NCI-H2081 treated with DMSO at 0.1 percent for 48 hours (cell line): ENCODE measurements at regions not wholly inside any gene's neighbourhood (a gene's known extent, or its start where the extent isn't known, plus 50 kb on each side); places are given as distances from the start of the nearest gene placed in this dataset.

Source experiments
- DNase-seq: peaks from one replicate; lab custom pipeline; 2025; lab: John Stamatoyannopoulos, UW

DNA sequence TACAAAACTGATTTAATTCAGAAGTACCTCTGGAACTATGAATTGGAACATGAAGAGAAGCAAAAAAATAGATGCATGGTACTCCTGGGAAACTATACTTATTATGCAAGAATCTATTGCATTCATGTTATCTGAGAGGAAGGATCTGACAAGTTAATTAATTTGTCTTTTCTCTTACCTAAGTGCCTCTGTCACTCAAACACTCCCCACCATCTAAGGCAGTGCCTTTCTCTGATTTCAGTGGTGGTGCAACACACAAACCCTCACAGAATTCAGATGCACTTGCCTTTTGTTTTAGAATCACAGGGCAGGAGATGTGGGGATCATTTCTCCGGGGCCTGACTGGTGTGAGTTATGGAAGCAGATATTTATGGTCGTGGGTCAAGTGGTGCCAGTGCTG, 52.5 kb upstream of the C9orf72 start:
- DNase-seq, result no peak

DNA sequence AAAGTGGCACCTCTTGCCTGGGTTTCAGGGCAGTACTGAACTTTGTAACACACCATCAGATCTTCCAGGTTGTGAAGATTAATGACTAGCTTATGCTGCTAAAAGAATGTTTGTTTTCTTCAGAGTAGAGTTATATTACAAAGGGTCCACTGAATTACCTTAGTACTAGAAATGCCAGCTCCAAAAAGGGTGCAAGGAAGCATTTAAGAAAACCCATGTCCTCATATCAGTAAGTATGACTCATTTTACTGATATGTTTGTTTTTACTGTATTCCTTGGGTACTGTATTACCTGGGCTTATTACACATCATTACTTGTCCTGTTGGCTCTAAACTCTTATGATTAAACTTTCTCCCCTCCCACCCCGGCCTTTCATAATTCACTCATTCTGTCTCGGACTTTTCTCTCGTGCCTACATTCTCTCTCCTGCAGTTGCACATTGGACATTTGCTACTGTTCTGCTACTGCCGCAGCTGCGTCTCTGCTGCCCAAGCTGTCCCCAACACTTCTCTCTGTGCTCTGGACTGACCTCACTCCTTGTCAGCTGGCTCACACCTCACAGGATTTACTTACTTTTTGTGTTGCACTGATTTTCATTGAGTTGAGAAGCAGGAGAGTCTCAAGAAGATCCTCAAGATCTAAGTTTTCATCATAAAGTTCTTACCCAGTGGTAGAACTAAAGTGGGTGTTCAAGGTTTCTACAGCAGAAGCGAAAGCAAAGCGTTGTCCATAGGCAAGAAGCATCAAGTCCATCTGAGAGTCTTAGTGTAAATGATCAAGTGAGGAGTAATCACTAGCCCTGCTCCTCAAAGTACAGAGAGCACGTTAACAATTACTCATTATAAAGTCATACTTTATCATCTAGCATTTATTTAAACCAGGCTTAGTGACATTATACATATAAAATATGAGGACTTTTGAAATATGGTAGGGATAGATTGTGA, 53.2 kb upstream of the C9orf72 start:
- DNase-seq, result no peak

DNA sequence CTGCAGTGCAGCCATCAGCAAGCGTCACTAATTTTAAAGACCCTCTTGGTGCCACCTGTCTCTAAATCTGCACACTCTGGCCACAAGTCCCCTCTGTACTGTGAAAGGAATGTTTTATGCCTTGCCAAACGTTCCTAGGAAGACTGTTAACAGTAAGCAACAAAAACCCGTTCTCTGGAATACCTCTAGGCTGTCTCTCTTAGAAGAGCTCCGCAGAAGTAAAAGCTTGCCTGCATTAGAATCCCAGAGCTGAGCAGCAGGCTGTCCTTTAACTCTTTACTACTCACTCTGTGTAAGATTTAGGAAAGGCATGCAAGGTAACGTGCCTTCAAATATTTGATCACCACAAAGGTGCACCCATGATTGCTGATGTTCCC, 53.9 kb upstream of the C9orf72 start:
- no peak for DNase-seq

DNA sequence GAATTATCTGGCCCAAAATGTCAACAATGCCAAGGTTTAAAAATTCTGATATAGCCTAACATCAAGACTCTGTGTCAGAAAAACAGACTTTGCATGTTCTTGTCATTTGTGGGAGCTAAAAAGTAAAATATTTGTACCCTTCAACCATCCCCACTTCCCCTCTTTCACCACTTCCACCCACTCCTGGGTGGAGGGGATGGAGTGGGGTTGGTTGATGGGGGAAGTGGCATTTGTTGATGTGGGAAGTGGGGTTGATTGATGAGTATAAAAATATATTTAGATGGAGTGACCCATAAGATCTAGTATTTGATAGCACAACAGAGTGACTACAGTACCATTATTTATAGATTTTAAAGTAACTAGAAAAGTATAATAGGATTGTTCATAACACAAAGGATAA, 55.0 kb upstream of the C9orf72 start:
- no peak for DNase-seq

DNA sequence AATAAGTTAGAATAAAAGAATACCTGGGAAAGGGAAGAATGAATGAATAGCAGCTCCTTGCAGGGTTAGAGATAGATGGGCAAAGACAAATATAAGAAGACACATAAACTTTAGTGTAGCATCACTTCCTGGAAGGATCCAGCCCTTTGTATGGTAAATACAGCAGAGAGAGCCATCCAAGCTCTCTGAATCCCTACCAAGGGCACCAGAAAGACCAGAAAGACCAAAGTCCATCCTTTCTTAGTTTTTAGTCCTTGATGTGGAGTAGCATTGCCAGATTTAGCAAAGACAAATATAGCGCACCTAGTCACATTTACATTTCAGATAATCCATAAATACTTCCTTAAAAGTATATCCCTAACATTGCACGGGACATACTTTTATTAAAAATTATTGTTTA, 56.1 kb upstream of the C9orf72 start:
- no peak for DNase-seq

DNA sequence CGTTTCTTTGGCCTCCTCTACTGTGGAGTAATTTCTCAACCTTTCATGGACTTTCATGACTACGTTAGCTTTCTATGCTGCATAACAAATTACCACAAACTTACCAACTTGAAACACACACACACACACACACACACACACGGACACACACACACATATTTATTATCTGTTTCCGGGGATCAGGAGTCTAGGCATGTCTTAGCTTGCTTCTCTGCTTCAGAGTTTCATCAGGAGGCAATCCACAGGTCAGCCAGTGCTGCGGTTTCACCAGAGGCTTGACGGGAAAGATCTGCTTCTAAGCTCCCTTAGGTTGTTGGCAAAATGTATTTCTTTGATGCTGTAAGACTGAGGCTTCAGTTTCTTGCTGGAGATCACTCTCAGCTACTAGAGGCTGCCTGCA, 59.0 kb upstream of the C9orf72 start:
- DNase-seq, result no peak

DNA sequence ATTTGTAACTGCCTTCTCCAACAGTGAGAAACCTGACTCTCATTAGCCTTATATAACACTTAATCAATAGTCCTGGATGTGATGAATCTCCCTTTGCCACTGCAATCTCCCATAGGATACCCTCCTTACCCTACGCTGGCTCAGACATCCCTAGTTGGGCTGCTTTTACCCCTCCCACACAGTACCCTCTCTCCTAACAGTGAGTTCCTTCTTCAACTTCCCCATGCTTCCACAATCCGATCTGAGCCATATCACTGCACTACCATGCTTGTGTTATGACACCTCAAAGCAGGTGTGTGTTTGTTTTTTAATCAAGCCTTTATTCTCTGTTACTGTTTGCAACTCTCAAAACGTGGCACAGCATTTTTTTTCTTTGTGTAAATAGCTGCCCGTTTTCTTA, 60.5 kb upstream of the C9orf72 start:
- DNase-seq, result no peak

DNA sequence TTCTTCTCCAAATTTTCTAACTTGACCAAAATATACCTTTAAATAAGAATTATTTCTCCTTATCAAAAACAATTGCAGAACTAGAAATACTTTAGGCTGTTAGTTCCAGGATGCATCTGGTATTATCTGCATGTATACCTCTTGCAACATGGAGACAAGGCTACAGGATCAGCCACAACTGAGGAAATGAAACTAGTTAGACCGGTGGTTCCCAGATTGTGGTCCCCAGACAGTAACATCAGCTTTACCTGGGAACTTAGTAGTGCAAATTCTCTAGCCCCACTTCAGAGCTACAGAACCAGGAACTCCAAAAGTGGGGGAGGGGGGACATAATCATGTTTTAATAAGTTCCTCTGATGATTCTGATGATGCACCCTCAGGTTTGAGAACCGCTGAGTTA, 61.6 kb upstream of the C9orf72 start:
- DNase-seq, result no peak

DNA sequence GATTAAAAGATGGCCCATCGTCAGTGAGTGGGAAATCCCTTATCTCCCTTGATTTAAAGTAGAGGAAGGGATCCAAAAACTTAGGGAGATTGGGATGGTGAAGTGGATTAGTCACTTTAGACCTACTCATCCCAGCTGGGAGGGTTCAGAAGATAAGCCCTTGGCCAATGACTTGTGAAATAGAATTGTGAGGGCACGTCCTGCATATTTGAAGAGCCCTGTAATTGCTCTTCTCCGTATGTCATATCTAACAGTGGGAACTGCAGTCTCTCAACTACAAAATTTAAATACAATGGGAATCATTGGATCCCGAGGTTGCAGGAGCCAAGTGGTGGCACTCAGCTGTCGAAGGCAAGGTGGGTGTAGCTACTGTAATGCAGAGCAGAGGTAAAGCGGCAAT, 65.4 kb upstream of the C9orf72 start:
- no peak for DNase-seq

DNA sequence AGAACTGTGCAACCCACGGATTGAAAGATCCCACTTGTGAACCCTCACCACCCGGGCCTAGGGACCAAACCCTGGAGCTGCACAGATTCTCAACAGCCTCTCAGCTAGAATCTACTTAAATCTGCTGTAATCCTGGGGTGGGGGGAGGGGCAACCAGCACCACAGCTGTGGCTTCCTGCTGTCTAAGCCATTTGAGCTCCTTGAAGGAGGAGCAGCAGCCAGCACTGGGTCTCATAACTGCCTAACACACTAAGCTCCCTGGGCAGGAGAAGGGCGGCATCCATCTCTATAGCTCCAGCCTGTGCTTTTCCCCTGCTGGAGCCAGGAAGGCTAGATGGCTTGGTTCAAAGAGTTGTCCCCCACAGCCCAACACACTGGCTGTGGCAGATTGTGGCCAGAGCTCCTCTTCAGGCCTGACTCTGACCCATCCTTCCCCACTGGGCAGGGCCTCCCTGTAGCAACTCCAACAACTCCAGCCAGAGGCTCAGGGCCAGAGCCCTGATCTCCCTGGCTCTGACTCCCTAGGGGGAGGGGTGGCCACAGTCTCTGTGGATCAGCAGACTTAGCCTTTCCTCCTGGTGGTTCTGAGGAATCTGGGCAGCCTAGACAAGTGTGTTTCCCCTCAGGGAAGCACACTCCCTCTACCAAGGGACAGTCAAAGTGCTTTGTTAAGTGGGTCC, 72.0 kb upstream of the C9orf72 start:
- DNase-seq, result no peak

DNA sequence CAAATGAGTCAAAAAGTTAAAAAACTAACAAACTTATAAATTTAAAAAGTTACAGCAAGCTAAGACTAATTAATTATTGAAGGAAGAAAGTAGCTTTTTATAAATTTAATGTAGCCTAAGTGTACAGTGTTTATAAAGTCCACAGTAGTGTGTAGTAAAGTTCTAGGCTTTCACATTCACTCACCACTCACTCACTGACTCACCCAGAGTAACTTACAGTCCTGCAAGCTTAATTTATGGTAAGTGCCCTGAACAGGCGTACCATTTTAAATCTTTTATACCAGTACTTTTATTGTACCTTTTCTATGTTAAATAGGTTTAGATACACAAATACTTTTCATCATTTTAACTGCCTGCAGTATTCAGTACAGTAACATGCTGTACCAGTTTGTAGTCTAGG, 80.0 kb upstream of the C9orf72 start:
- no peak for DNase-seq

DNA sequence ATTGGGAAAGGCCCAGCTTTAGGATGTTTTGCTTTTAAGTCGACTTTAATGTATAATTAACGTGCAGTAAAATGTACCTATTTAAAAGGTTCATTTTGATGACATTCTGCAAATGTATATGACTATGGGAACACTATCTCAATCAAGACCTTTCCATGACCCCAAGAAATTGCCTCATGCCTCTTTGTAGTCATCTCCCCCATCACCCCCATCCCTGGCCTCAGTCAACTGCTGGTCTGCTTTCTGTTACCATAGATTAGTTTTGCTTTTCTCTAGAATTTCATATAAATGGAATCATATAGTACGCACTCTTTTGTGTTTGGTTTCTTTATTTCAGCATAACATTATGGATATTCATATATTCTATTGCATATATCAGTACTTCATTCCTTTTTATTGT, 80.7 kb upstream of the C9orf72 start:
- no peak for DNase-seq

DNA sequence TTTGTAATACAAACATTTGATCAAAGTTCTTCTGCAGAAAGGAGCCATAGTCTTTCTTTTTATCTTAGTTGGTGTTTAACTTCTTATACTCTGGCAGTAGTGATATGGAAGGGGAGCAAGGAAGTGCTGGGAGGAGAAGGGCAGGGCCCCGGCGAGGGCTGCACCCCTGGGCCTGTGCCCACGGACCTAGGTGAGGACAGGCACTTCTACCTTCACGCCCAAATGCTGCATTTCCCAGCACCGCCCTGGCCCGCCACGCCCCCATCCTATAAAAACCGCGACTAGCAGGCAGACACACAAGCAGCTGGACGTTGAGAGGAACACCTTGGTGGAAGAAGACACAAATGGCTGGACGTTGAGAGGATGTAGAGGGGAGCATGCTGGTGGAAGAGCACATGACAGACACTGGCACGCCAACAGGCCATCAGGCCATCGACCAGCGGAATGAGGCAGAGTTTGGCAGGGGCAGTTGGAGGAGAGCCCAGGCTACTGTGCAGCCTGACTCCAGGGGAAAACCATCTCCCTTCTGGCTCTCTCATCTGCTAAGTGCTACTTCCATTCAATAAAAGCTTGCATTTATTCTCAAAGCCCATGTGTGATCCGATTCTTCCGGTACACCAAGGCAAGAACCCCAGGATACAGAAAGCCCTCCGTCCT, 81.5 kb upstream of the C9orf72 start:
- DNase-seq, result no peak

DNA sequence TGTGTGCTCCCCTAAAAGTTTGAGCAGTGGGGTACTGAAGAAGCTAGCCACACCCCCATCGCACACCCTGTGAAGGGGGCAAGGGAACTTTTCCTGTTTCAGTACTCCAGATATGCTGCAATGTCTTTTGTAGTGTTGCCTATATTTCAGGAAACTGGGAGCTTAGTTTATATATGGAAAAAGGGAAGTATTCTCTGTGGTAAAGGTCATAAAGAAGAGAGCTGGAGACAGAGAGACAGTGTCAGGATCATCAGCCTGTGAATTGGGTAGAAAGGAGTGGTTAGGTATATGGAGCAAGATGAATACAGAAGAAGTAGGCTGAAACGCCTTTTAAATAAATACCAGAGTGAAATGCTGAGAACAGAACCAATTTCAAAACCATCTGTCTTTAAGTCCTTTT, 82.2 kb upstream of the C9orf72 start:
- no peak for DNase-seq

DNA sequence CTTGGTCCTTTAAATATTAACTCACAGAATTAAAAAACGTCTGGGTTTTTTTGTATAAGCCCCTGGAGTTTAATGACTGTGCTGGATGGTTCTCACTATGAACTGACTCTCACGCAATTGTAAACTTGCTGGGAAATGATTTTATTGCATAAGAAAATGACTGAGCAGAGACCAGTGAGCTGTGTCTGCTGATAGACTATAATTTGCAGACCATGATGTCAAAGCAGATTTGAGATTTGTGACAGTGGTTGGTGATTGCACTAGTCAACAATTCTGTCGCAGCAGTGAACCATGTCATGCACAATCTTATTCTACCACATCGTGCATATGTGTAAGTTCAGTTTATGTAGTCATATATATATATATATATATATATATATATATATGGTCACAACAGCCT, 85.7 kb upstream of the C9orf72 start:
- no peak for DNase-seq

DNA sequence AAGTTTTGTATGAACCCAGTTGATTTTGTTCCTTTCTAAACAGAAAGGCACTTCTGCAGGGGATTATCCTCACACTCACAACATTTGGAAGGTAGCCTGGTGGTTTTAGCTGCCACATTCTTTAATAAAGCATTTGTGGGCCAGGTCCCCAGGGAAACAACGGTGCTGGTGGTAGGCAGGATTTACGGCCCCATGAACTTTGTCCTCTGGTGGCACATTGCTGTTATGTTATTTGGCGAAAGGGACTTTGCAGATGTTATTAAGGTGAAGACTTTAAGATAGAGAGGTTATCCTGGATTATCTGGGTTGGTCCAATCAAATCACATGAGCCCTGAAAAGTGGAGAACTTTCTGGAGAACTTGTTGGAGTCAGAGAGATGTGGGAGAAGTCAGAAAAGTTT, 86.3 kb upstream of the C9orf72 start:
- DNase-seq, result no peak

DNA sequence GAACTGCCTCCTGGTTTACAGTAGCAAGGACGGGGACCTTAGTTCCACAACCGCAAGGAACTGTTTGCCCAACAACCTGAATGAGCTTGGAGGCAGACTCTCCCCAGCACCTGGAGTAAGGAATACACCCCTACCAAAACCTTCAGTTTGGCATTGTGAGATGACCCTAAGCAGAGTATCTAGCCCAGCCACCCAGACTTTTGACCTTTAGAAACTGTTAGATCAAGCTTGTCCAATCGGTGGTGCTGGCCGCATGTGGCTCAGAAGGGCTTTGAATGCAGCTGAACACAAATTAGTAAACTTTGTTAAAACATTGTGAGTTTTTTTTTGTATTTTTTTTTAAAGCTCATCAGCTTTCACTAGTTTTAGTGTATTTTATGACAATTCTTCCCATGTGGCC, 86.9 kb upstream of the C9orf72 start:
- no peak for DNase-seq

DNA sequence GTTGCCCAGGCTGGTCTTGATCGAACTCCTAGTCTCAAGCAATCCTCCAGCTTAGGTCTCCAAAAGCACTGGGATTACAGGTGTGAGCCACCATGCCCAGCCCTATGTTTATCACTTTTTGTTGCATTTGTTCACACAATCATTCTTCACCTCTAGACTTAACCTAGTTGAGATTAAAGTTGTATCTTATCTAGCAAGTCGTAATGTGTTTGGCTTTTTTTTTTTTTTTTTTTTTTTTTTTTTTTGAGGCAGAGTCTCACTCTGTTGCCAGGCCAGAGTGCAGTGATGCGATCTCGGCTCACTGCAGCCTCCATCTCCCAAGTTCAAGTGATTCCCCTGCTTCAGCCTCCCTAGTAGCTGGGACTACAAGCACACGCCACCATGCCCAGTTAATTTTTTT, 90.2 kb upstream of the C9orf72 start:
- no peak for DNase-seq

DNA sequence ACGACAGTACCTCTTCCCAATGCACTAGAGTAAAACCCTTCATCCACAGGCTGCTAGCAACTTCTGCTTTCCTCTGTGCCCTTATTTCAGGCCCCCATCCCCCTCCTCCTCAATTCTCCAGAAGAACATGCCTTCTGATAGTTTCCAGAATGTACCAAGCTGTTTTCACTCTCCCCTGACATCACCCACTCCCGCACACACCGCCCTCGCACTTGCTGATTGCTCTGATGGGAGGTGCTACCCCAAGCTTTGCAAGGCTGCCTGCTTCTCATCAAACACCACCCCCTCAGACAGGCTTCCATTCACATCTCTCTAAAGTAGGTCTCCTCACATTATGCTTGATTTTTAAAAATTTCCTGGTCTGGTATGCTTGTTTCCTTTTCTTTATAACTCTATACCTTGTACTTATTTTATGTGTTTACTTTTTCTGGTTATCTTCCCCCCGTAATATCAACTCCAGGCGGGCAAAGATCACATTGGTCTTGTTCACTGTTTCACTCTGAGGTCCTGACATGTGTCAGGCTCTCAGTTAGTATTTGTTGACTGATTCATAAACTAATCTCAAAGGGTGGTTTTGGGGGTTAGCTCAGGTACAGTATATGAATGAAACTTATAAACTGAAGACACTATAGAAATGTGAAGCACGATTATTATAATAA, 91.0 kb upstream of the C9orf72 start:
- DNase-seq, result no peak

DNA sequence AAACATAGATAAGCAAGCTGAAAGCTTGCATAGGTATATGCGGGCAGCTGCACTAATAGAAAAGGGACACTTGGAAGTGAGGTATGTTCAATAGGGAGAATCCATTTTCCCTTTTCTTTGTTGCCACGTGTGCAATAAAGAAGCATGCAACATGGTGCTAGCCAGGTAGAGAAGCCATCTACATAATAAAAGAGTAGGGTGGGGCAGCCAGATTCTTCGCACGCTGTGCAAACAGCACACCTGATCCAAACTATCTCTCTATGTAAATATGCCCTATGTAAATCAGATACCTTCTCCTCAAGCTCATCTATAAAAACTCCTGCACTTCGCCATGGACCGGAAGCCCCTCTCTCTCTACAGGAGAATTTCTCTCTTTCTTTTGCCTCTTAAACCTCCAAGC, 91.9 kb upstream of the C9orf72 start:
- DNase-seq, result no peak

DNA sequence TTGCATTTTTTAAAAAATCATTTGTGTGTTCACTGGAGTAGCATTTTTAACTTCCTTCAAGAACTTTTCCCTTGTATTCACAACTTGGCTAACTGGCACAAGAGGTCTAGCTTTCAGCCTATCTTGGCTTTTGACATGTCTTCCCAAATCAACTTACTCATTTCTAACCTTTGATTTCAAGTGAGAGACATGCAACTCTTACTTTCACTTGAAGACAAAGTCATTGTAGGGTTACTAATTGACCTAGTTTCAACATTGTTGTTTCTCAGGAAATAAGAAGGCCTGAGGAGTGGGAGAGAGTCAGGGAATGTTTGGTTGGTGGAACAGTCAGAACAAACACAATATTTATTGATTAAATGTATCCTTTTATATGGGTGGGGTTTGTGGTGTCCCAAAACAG, 95.0 kb upstream of the C9orf72 start:
- DNase-seq, result no peak

DNA sequence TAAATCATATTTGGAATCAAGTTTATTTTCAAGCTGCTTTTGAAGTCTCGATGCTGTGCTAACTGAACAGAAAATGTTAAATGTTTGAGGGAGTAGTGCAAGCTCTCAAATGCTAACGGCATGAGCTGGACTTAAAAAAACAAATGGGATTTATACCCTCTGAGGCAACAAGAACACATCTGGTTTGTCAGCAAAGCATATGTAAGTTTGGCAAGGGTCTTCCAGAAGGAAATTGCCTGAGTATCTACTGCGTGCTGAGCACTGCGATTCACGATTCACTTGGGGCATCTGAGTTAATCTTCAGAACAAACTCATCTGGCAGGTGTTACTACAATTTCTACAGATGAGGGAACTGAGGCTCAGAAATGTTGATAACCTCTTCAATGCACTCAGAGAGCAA, 98.4 kb upstream of the C9orf72 start:
- DNase-seq, result no peak

DNA sequence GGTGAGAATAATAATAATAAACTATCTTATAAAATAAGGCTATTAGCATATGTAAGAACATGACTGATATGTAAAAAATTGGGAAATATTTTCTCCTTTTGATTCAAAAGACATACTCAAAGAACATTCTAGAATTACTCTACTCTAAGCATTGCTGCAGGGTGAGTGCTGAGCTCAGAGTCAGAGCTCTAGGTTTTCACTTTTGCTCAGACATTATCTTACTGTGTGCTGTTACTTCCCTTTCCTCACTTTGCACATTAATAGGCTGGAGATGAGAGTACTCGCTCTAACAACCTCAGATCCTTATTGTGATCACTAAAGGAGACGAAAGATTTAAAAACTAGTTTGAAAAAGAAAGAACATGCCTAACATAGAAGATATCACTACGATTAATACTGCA, 99.4 kb upstream of the C9orf72 start:
- DNase-seq, result no peak
